K562 (cell line): ENCODE measurements at regions not wholly inside any gene's neighbourhood (a gene's known extent, or its start where the extent isn't known, plus 50 kb on each side); places are given as distances from the start of the nearest gene placed in this dataset.

ENCODE experiments used
- ATAC-seq: fragments of 200-7000 bp; cut with Tn5 transposase; 3 replicates; pipeline ENCODE4 v1.9.1; 2020; ENCODE audit warnings: moderate library complexity
- BruUV-seq: library from RNA; stranded (reverse); fragments of 400-500 nt; replicated peaks from 2 replicates; lab custom pipeline; 2021; lab: Mats Ljungman, UMichigan
- CTCF ChIA-PET: fragments of 300-600 bp; formaldehyde crosslinking; extraction: SDS; loops from one replicate; lab custom pipeline; 2021; ENCODE audit warnings: low intra/inter-chr PET ratio; lab: Yijun Ruan, JAX
- POLR2A ChIA-PET: fragments of 300-600, 350-650 bp; sonication (Branson Sonifier 250); formaldehyde crosslinking; extraction: SDS; loops from one replicate; lab custom pipeline; 2021; ENCODE audit warnings: antibody characterized with exemption, inconsistent platforms; lab: Yijun Ruan, JAX
- DNase-seq, 4 experiments: peaks; one replicate each; pipeline versions ENCODE4 v3.0.0 to v3.0.0-alpha.2; 2011 to 2018; ENCODE audit warnings: low spot score in 3 of 4, mixed read lengths in 3 of 4; ENCODE audit errors: extremely low read depth in 1 of 4
- FAIRE-seq: peaks from 2 replicates; lab custom pipeline; 2011; peaks lifted over from hg19 to GRCh38; lab: Jason Lieb, UNC
- H2AFZ ChIP-seq: 2 replicates; pipeline ENCODE4 v1.6.0; 2011; ENCODE audit warnings: low read depth, low read length, control low read depth, inconsistent platforms
- H3K27ac ChIP-seq: fragments of 200-600 bp; 3 replicates; pipeline ENCODE4 v1.8.0; 2011; ENCODE audit warnings: low read depth, mild to moderate bottlenecking, control low read depth, inconsistent platforms, low read length, moderate library complexity, mixed read lengths; ENCODE audit errors: extremely low read depth
- H3K27me3 ChIP-seq, 2 experiments: fragments of 300-600 bp in 1 of 2; 2 replicates in 1 of 2; 3 replicates in 1 of 2; pipeline versions ENCODE4 v1.6.0 to v1.8.0; 2011; ENCODE audit warnings: inconsistent platforms in 2 of 2, low read length in 2 of 2, mild to moderate bottlenecking in 1 of 2, mixed read lengths in 1 of 2, moderate library complexity in 1 of 2; ENCODE audit not compliant: control insufficient read depth in 2 of 2, insufficient read depth in 2 of 2
- H3K36me3 ChIP-seq: fragments of 300-600 bp; 3 replicates; pipeline ENCODE4 v1.8.0; 2011; ENCODE audit warnings: mild to moderate bottlenecking, low read length, inconsistent platforms; ENCODE audit not compliant: control insufficient read depth, insufficient read depth
- H3K4me1 ChIP-seq, 2 experiments: fragments of 200-600 bp in 1 of 2; replicated peaks in 1 of 2; 2 replicates in 1 of 2; 3 replicates in 1 of 2; pipeline versions ENCODE4 v1.5.1 to v1.8.0; 2011; ENCODE audit warnings: inconsistent platforms in 2 of 2, low read length in 2 of 2, mild to moderate bottlenecking in 1 of 2, mixed read lengths in 1 of 2, moderate library complexity in 1 of 2; ENCODE audit not compliant: control insufficient read depth in 2 of 2, insufficient read depth in 2 of 2
- H3K4me2 ChIP-seq: 2 replicates; pipeline ENCODE4 v1.6.1; 2011; ENCODE audit warnings: low read length, control low read depth, inconsistent platforms, mixed read lengths; ENCODE audit not compliant: insufficient read depth
- H3K4me3 ChIP-seq: fragments of 200-600 bp; sonication (generic), shearing (Covaris generic); 2 replicates; pipeline ENCODE4 v1.5.1; 2016; ENCODE audit warnings: control low read depth, inconsistent platforms
- H3K79me2 ChIP-seq: fragments of 200-600 bp; 3 replicates; pipeline ENCODE4 v1.8.0; 2011; ENCODE audit warnings: low read length, inconsistent platforms; ENCODE audit not compliant: control insufficient read depth, insufficient read depth
- H3K9ac ChIP-seq, 2 experiments: 2 replicates each; pipeline versions ENCODE4 v1.6.0 to v1.6.1; 2011; ENCODE audit warnings: low read depth in 2 of 2, low read length in 2 of 2, control low read depth in 1 of 2, inconsistent platforms in 1 of 2, mild to moderate bottlenecking in 1 of 2, mixed read lengths in 1 of 2; ENCODE audit not compliant: insufficient read depth in 1 of 2
- H3K9me1 ChIP-seq: one replicate; pipeline ENCODE4 v1.6.0; 2011; ENCODE audit warnings: inconsistent platforms, mild to moderate bottlenecking, low read length, moderate library complexity; ENCODE audit not compliant: control insufficient read depth, insufficient read depth
- H3K9me3 ChIP-seq: replicated peaks from 2 replicates; pipeline ENCODE4 v1.5.1; 2011; ENCODE audit warnings: low read depth, low read length, inconsistent platforms; ENCODE audit not compliant: control insufficient read depth, insufficient read depth
- H4K20me1 ChIP-seq: replicated peaks from 2 replicates; pipeline ENCODE4 v1.6.1; 2011; ENCODE audit warnings: low read length, inconsistent platforms, mixed read lengths; ENCODE audit not compliant: control insufficient read depth, insufficient read depth
- RBM34 ChIP-seq: fragments of 200-400 bp; formaldehyde crosslinking; IDR thresholded peaks from 2 replicates; pipeline ENCODE4 v1.6.1; 2018; ENCODE audit warnings: low read length, borderline replicate concordance; ENCODE audit not compliant: insufficient read depth
- RCOR1 ChIP-seq, 2 experiments: IDR thresholded peaks; 2 replicates each; pipeline ENCODE4 v1.6.1; 2012; ENCODE audit warnings: low read depth in 2 of 2, low read length in 2 of 2, borderline replicate concordance in 1 of 2, improper control_type of control experiment in 1 of 2
- ZNF639 ChIP-seq, 2 experiments: fragments of 200-800 bp in 1 of 2; sonication (Bioruptor generic) in 1 of 2; sonication (generic) in 1 of 2; formaldehyde crosslinking in 1 of 2; IDR thresholded peaks in 1 of 2; conservative IDR thresholded peaks in 1 of 2; 2 replicates each; pipeline versions ENCODE4 v1.5.0 to v1.6.1; 2016 to 2020; ENCODE audit warnings: missing compliant biosample characterization in 1 of 2, missing genetic modification characterization in 1 of 2, missing genetic modification reagents in 1 of 2
- ZNF695 ChIP-seq: fragments of 450-650 bp; formaldehyde crosslinking; IDR thresholded peaks from 2 replicates; pipeline ENCODE4 v1.4.0; 2020; ENCODE audit warnings: mild to moderate bottlenecking, moderate library complexity
- WGBS: fragments of 100-300 bp; shearing (Covaris generic); methylation state at CpG from one replicate; pipeline ENCODE4 v1.1.6; 2016; ENCODE audit warnings: low coverage, mixed read lengths; ENCODE audit not compliant: insufficient coverage; ENCODE audit errors: missing lambda C conversion rate; 5-methylcytosine and 5-hydroxymethylcytosine counted together
- in situ Hi-C: fragments of 300-500 bp; cut with MboI; formaldehyde crosslinking; loops from 4 replicates; pipeline ENCODE4 v1.15.0; 2018; ENCODE audit warnings: inconsistent platforms, mixed read lengths
- intact Hi-C: fragments of 100-400 bp; cut with micrococcal nuclease; formaldehyde crosslinking; loops from 2 replicates; pipeline ENCODE4 v1.14.2; 2022

- no peak for TF ChIP-seq ZNF639 (CRISPR knock-in tag; conservative IDR thresholded peaks at IDR 0.05 in 1 of 2, IDR thresholded peaks at IDR 0.05 in 1 of 2)
Observed at GRCh38 chr7:109226699-109227098, 657.0 kb downstream of the DNAJB9 start (continued).

GRCh38 chr7:109235316-109235715 is 665.6 kb downstream of the DNAJB9 start:
- Histone ChIP-seq H3K4me2 (no peak overlapping the region), H2AFZ (no peak overlapping the region), H3K4me3 (no peak overlapping the region), H3K4me1 (no peaks in the 10 kb centered on the region), H3K36me3 (no peaks in the 10 kb centered on the region), H3K27ac (no peak overlapping the region), H3K79me2 (no peaks in the 10 kb centered on the region), H3K27me3 (no peaks in the 10 kb centered on the region), H3K9ac (no peak overlapping the region), H3K9me3 (0 out of 2 replicates have a peak, but pooled peaks cover 6% of the 10 kb centered on the region), H4K20me1 (no peaks in the 10 kb centered on the region), H3K9me1 (no peaks in the 10 kb centered on the region)
- intact Hi-C loops = no loop called here
- 2% methylated on average over 2 of the region's 2 CpGs for WGBS
- in situ Hi-C loops = no loop called here
- TF ChIP-seq RBM34 (no peak), ZNF695 (CRISPR knock-in tag) (no peak), RCOR1 (IDR thresholded peaks at IDR 0.05; ENCODE audit: borderline replicate concordance in 1 of 2, low read depth in 2 of 2, low read length in 2 of 2) (no peak)
- ATAC-seq (no peak), DNase-seq (no peak), FAIRE-seq (no peak)
- BruUV-seq = no TSS peak
- ChIA-PET CTCF (no interaction called here), POLR2A (no interaction called here)
